ENCODE measurements at regions not wholly inside any gene's neighbourhood (a gene's known extent, or its start where the extent isn't known, plus 50 kb on each side); places are given as distances from the start of the nearest gene placed in this dataset.
"Not testable (repeated sequence)": the region's sequence is repeated elsewhere in the genome, so short reads cannot be mapped to it uniquely, and the experiment has no call there.

- H3K27me3 ChIP-seq (ENCODE audit: insufficient read depth, low read length, poor library complexity, severe bottlenecking); CTCF ChIA-PET; H3K36me3 Mint-ChIP-seq; H3K4me1 ChIP-seq (ENCODE audit: insufficient read depth, low read length); H3K27ac Mint-ChIP-seq; H3K27me3 Mint-ChIP-seq; H3K4me3 Mint-ChIP-seq; H3K4me3 ChIP-seq (ENCODE audit: low read length); H3K36me3 ChIP-seq (ENCODE audit: insufficient read depth, low read length); H3K9me3 Mint-ChIP-seq; H3K9me3 ChIP-seq (ENCODE audit: low read length); H3K4me1 Mint-ChIP-seq; DNase-seq; POLR2A ChIA-PET; H3K27ac ChIP-seq (ENCODE audit: low read depth, low read length): not testable (repeated sequence)
These were observed 1761.3 kb downstream of the KHDRBS2 start for GRCh38 chr6:60524770-60525169.

- H3K4me3 Mint-ChIP-seq; POLR2A ChIA-PET; H3K36me3 Mint-ChIP-seq; H3K9me3 ChIP-seq (ENCODE audit: low read length); DNase-seq; H3K27ac ChIP-seq (ENCODE audit: low read depth, low read length); H3K36me3 ChIP-seq (ENCODE audit: insufficient read depth, low read length); H3K4me1 ChIP-seq (ENCODE audit: insufficient read depth, low read length); H3K4me3 ChIP-seq (ENCODE audit: low read length); CTCF ChIA-PET; H3K27me3 Mint-ChIP-seq; H3K9me3 Mint-ChIP-seq; H3K27ac Mint-ChIP-seq; H3K27me3 ChIP-seq (ENCODE audit: insufficient read depth, low read length, poor library complexity, severe bottlenecking); H3K4me1 Mint-ChIP-seq: not testable (repeated sequence)
These were observed 1808.3 kb downstream of the KHDRBS2 start for GRCh38 chr6:60477747-60478146.

GRCh38 chr6:60473805-60474204 lies 1812.2 kb downstream of the KHDRBS2 start:
- POLR2A ChIA-PET; H3K9me3 ChIP-seq (ENCODE audit: low read length): not testable (repeated sequence)
- H3K9me3 Mint-ChIP-seq, result peaks cover 0 to 10% (median 5%) of the 10 kb centered on the region in 5 donors

GRCh38 chr6:60471426-60471825 lies 1814.6 kb downstream of the KHDRBS2 start:
- H3K27me3 ChIP-seq (ENCODE audit: insufficient read depth, low read length, poor library complexity, severe bottlenecking); H3K4me3 Mint-ChIP-seq; DNase-seq; POLR2A ChIA-PET; H3K4me3 ChIP-seq (ENCODE audit: low read length); H3K27ac ChIP-seq (ENCODE audit: low read depth, low read length); H3K4me1 Mint-ChIP-seq; H3K27ac Mint-ChIP-seq; H3K27me3 Mint-ChIP-seq; H3K36me3 Mint-ChIP-seq; H3K36me3 ChIP-seq (ENCODE audit: insufficient read depth, low read length); CTCF ChIA-PET; H3K4me1 ChIP-seq (ENCODE audit: insufficient read depth, low read length); H3K9me3 ChIP-seq (ENCODE audit: low read length): not testable (repeated sequence)
- peaks cover 3 to 13% (median 3%) of the 10 kb centered on the region in 5 donors for H3K9me3 Mint-ChIP-seq

More at GRCh38 chr6:60473805-60474204, 1812.2 kb downstream of the KHDRBS2 start:
- CTCF ChIA-PET; H3K27me3 ChIP-seq (ENCODE audit: insufficient read depth, low read length, poor library complexity, severe bottlenecking); H3K36me3 ChIP-seq (ENCODE audit: insufficient read depth, low read length); DNase-seq; H3K4me1 ChIP-seq (ENCODE audit: insufficient read depth, low read length); H3K27ac ChIP-seq (ENCODE audit: low read depth, low read length); H3K4me1 Mint-ChIP-seq; H3K27ac Mint-ChIP-seq; H3K4me3 ChIP-seq (ENCODE audit: low read length); H3K4me3 Mint-ChIP-seq; H3K36me3 Mint-ChIP-seq; H3K27me3 Mint-ChIP-seq: not testable (repeated sequence)

GRCh38 chr6:60450428-60450827 lies 1835.6 kb downstream of the KHDRBS2 start:
- H3K4me3 Mint-ChIP-seq; H3K36me3 ChIP-seq (ENCODE audit: insufficient read depth, low read length); CTCF ChIA-PET: not testable (repeated sequence)

GRCh38 chr6:60444532-60444931 lies 1841.5 kb downstream of the KHDRBS2 start:
- DNase-seq; H3K4me3 Mint-ChIP-seq; H3K36me3 Mint-ChIP-seq; H3K9me3 Mint-ChIP-seq; H3K4me3 ChIP-seq (ENCODE audit: low read length); H3K4me1 Mint-ChIP-seq; H3K9me3 ChIP-seq (ENCODE audit: low read length); CTCF ChIA-PET; H3K4me1 ChIP-seq (ENCODE audit: insufficient read depth, low read length); H3K27ac ChIP-seq (ENCODE audit: low read depth, low read length); H3K36me3 ChIP-seq (ENCODE audit: insufficient read depth, low read length); POLR2A ChIA-PET; H3K27me3 Mint-ChIP-seq; H3K27me3 ChIP-seq (ENCODE audit: insufficient read depth, low read length, poor library complexity, severe bottlenecking); H3K27ac Mint-ChIP-seq: not testable (repeated sequence)

More at GRCh38 chr6:60450428-60450827, 1835.6 kb downstream of the KHDRBS2 start:
- DNase-seq; H3K9me3 ChIP-seq (ENCODE audit: low read length); H3K27ac Mint-ChIP-seq; H3K9me3 Mint-ChIP-seq; H3K27ac ChIP-seq (ENCODE audit: low read depth, low read length); H3K36me3 Mint-ChIP-seq; H3K4me1 Mint-ChIP-seq; H3K27me3 ChIP-seq (ENCODE audit: insufficient read depth, low read length, poor library complexity, severe bottlenecking); H3K27me3 Mint-ChIP-seq; H3K4me3 ChIP-seq (ENCODE audit: low read length); POLR2A ChIA-PET; H3K4me1 ChIP-seq (ENCODE audit: insufficient read depth, low read length): not testable (repeated sequence)

GRCh38 chr6:60439709-60440108 lies 1846.3 kb downstream of the KHDRBS2 start:
- H3K9me3 ChIP-seq (ENCODE audit: low read length); H3K36me3 Mint-ChIP-seq; H3K27me3 ChIP-seq (ENCODE audit: insufficient read depth, low read length, poor library complexity, severe bottlenecking); H3K36me3 ChIP-seq (ENCODE audit: insufficient read depth, low read length); H3K4me3 ChIP-seq (ENCODE audit: low read length); H3K4me1 ChIP-seq (ENCODE audit: insufficient read depth, low read length); H3K4me1 Mint-ChIP-seq; DNase-seq; H3K27ac Mint-ChIP-seq; H3K4me3 Mint-ChIP-seq; H3K27ac ChIP-seq (ENCODE audit: low read depth, low read length); CTCF ChIA-PET; H3K27me3 Mint-ChIP-seq; POLR2A ChIA-PET: not testable (repeated sequence)
- peaks cover 4 to 15% (median 5%) of the 10 kb centered on the region in 5 donors for H3K9me3 Mint-ChIP-seq

- H3K36me3 Mint-ChIP-seq; H3K27me3 ChIP-seq (ENCODE audit: insufficient read depth, low read length, poor library complexity, severe bottlenecking); H3K27me3 Mint-ChIP-seq; CTCF ChIA-PET; H3K4me1 Mint-ChIP-seq; H3K9me3 Mint-ChIP-seq; H3K36me3 ChIP-seq (ENCODE audit: insufficient read depth, low read length); DNase-seq; H3K4me1 ChIP-seq (ENCODE audit: insufficient read depth, low read length); H3K27ac Mint-ChIP-seq; H3K9me3 ChIP-seq (ENCODE audit: low read length); H3K4me3 ChIP-seq (ENCODE audit: low read length); H3K27ac ChIP-seq (ENCODE audit: low read depth, low read length); H3K4me3 Mint-ChIP-seq; POLR2A ChIA-PET: not testable (repeated sequence)
These were observed 1863.3 kb downstream of the KHDRBS2 start for GRCh38 chr6:60422691-60423090.

GRCh38 chr6:60416118-60416517 lies 1869.9 kb downstream of the KHDRBS2 start:
- POLR2A ChIA-PET; H3K36me3 ChIP-seq (ENCODE audit: insufficient read depth, low read length); H3K27me3 ChIP-seq (ENCODE audit: insufficient read depth, low read length, poor library complexity, severe bottlenecking); H3K9me3 Mint-ChIP-seq; H3K4me1 Mint-ChIP-seq; CTCF ChIA-PET; H3K9me3 ChIP-seq (ENCODE audit: low read length); H3K4me3 Mint-ChIP-seq; H3K27me3 Mint-ChIP-seq; H3K27ac ChIP-seq (ENCODE audit: low read depth, low read length); H3K4me1 ChIP-seq (ENCODE audit: insufficient read depth, low read length); H3K4me3 ChIP-seq (ENCODE audit: low read length); DNase-seq; H3K27ac Mint-ChIP-seq; H3K36me3 Mint-ChIP-seq: not testable (repeated sequence)

Measured in CD8-positive, alpha-beta memory T cell (primary cell).